SK-N-MC (cell line): ENCODE measurements at regions not wholly inside any gene's neighbourhood (a gene's known extent, or its start where the extent isn't known, plus 50 kb on each side); places are given as distances from the start of the nearest gene placed in this dataset.
A peak's percentile ranks its signal among the peaks of the same experiment; 100 is the strongest.

ENCODE experiments used
- DNase-seq: peaks from one replicate; pipeline ENCODE4 v3.0.0-alpha.2; 2011; ENCODE audit warnings: low read depth, low spot score
- H3K27ac ChIP-seq: fragments of 200-600 bp; sonication (generic); 2 replicates; pipeline ENCODE4 v1.5.1; 2016; ENCODE audit warnings: mixed run types
- H3K36me3 ChIP-seq: fragments of 200-600 bp; sonication (generic); 2 replicates; pipeline ENCODE4 v1.6.1; 2017; ENCODE audit warnings: antibody characterized with exemption, low read length, mixed read lengths; ENCODE audit not compliant: insufficient read depth
- H3K4me3 ChIP-seq: fragments of 200-600 bp; sonication (generic); 2 replicates; pipeline ENCODE4 v1.5.1; 2016
- H3K9ac ChIP-seq: fragments of 200-600 bp; sonication (generic); 2 replicates; pipeline ENCODE4 v1.8.0; 2017; ENCODE audit warnings: mixed run types, mixed read lengths; ENCODE audit not compliant: insufficient read length
- H3K9me3 ChIP-seq: fragments of 200-600 bp; sonication (generic); 2 replicates; pipeline ENCODE4 v1.6.1; 2017; ENCODE audit warnings: low read depth, mild to moderate bottlenecking, antibody characterized with exemption, low read length, moderate library complexity, mixed read lengths
- EZH2 ChIP-seq: fragments of 200-600 bp; sonication (generic); IDR thresholded peaks from one replicate; pipeline ENCODE4 v1.6.1; 2017; ENCODE audit warnings: antibody characterized with exemption
- FOXP2 ChIP-seq: optimal IDR thresholded peaks from 2 replicates; pipeline ENCODE3; 2011; ENCODE audit warnings: mild to moderate bottlenecking, moderate library complexity; ENCODE audit not compliant: insufficient read depth; ENCODE audit errors: extremely low read length, control extremely low read depth
- POLR2AphosphoS5 ChIP-seq: IDR thresholded peaks from 2 replicates; pipeline ENCODE4 v1.6.1; 2012; ENCODE audit warnings: mild to moderate bottlenecking, low read depth, low read length, borderline replicate concordance

DNA sequence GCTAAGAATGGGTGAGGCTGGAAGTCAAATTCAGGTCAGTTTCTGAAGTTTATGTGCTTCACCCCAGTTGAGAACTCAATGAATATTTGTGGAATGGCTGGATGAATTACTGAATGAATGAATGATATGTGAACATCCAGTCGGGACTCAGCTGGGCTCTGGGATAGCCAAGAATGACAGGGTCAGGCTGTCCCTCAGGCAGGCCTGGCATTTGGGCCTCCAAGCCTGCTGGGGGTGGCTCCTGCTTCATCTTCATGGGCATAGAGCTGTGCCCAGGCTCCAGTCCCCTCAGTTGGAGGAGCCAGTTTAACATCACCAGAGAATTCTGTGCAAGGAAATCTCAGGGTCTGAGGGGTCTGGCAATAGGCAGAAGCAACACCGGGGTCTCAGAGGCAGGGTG is 185.8 kb downstream of the PHETA1 start:
- TF ChIP-seq EZH2 (no peak), FOXP2 (no peak), POLR2AphosphoS5 (no peak)
- Histone ChIP-seq H3K9me3 (no peaks in the 10 kb centered on the region), H3K4me3 (no peak overlapping the region), H3K27ac (no peak overlapping the region), H3K36me3 (no peaks in the 10 kb centered on the region), H3K9ac (no peak overlapping the region)
- no peak for DNase-seq

DNA sequence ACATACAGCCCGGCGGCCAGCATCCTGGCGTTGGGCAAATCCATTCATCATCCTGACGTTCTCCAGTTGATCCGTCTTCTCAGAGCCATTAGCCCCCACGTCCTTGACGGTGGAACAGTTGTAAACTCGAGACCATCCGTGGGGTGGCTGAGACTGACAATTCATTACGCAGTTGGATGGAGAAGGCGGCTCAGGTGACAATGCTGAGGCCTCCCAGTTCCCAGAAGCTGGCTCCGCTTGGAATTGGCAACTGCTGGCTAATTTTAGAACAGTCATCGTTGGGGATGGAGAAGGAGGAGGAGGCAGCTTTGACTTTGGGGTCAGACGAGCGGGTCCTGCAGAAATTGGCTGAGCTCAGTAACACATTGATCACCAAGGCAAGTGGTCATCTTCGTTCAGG is 186.5 kb downstream of the PHETA1 start:
- Histone ChIP-seq H3K27ac (no peak overlapping the region), H3K9ac (no peak overlapping the region), H3K36me3 (no peaks in the 10 kb centered on the region), H3K9me3 (no peaks in the 10 kb centered on the region), H3K4me3 (no peak overlapping the region)
- no peak for DNase-seq
- no peak for TF ChIP-seq POLR2AphosphoS5

DNA sequence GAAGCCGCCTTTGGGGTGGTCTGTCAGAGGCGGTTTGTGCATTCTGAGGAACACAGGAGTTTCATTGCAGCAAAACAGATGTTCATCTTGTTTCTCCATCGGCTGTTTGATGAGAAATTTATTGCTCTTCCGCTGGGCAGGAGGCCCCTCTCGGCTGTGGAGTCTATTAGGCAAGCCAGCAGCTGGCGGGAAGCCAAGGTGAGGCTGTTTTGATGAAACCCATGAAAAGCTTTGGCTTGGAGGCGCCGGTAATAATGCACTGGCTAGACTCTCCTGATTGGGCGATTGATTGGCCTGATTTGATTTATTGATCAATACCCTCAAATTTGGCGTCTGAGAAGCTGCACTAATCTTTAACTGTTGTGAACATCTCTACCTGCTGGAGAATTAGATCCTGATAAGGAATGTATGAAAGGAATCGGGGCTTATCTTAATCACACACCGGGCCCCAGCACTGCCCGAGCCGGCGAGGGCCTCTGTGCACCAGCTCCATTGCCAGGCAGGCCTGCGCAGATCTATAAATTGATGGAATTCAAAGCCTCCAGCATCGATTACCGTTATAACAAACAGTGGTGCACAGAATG is 187.7 kb downstream of the PHETA1 start:
- peak overlapping the region; percentile 96 for H3K27ac ChIP-seq
- no peaks in the 10 kb centered on the region for H3K36me3 ChIP-seq
- peak; percentile 90 for DNase-seq
- H3K9ac ChIP-seq = no peak overlapping the region
- H3K9me3 ChIP-seq = no peaks in the 10 kb centered on the region
- H3K4me3 ChIP-seq = peak overlapping the region; percentile 74
- TF ChIP-seq FOXP2 (peak; percentile 69), EZH2 (no peak), POLR2AphosphoS5 (peak; percentile 69; the same call in 1 of the 2 replicates)

DNA sequence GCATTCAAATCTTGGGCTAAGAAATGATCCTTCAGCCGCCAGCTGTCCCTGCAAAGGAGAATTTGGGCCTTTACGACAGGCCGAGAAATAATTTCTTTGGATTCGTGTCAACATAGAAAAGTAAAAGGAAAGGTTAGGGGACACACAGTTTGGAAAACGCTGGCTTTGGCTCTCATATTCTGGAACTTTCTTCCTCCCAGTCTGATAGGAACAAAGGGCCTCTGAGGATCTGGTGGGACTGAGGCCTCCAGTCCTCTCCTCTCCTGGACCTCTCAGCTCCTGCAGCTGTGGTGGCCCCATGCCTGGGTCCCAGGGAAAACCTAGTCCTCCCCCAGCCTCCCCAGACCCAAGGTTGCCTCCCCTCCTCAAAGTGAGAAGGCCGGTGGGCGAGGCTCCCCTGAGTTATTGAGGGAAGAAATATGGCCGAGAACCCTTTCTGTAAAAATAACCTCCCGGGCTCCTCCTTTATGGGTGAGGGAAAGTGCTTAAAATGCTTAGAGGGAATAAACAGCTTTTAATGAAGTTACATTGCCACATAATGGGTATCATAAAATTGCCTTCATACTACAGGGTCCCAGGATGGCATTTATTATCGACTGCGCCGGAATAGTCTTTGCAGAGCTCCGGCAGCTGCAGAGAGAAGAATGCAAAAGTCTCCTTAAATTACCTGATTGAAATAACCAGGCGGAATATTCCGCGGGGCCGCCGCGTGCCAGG is 188.3 kb downstream of the PHETA1 start:
- Histone ChIP-seq H3K27ac (peak overlapping the region; percentile 96), H3K9ac (peak overlapping the region; percentile 62), H3K36me3 (no peaks in the 10 kb centered on the region), H3K4me3 (peak overlapping the region; percentile 74), H3K9me3 (no peaks in the 10 kb centered on the region)
- DNase-seq = peak; percentile 81
- TF ChIP-seq FOXP2 = no peak
- TF ChIP-seq EZH2 = no peak
- no peak for TF ChIP-seq POLR2AphosphoS5

DNA sequence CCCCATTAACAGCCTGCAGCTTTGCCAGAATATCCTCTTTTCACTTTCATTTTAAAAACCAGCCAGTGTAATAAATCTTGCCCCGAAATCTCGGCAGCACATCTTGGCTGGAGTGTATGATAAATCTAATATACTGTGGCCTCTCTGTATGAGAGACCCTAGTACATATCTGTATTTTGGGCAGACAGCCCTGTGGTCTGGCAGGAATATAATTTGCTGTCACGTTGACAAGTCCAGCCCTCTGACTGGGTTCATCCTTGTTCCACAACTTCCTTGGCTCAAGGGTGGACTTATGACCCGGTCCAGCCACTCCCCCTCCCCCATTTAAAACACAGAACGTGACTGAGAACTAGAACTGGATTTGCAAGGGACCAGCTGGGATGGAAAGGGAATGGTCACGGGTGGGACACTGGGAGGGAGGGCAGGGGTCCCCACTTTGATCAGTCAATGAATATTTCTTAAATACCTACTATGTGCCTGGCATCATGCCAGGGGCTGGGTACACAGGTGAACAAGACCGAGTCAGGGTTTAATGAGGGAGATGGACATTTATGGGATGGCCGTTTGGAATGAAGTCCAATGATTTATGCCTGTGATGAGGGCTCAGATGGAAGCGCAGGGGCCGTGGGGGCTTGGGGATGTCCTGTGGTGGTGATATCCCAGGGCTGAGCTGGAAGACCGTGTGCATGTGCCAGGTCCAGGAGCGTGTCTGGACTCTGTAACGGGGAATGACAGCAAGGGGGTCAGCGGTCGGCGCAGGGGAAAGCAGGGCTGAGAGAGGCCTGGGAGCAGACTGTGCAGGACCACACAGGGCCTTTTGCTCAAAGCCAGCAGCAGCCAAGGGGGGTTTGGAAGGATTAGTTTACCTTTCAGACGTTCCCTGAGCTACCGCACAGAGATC is 190.5 kb downstream of the PHETA1 start:
- no peak for DNase-seq
- Histone ChIP-seq H3K4me3 (no peak overlapping the region), H3K36me3 (no peaks in the 10 kb centered on the region), H3K9me3 (no peaks in the 10 kb centered on the region), H3K27ac (no peak overlapping the region), H3K9ac (no peak overlapping the region)
- no peak for TF ChIP-seq FOXP2
- no peak for TF ChIP-seq POLR2AphosphoS5
- no peak for TF ChIP-seq EZH2

DNA sequence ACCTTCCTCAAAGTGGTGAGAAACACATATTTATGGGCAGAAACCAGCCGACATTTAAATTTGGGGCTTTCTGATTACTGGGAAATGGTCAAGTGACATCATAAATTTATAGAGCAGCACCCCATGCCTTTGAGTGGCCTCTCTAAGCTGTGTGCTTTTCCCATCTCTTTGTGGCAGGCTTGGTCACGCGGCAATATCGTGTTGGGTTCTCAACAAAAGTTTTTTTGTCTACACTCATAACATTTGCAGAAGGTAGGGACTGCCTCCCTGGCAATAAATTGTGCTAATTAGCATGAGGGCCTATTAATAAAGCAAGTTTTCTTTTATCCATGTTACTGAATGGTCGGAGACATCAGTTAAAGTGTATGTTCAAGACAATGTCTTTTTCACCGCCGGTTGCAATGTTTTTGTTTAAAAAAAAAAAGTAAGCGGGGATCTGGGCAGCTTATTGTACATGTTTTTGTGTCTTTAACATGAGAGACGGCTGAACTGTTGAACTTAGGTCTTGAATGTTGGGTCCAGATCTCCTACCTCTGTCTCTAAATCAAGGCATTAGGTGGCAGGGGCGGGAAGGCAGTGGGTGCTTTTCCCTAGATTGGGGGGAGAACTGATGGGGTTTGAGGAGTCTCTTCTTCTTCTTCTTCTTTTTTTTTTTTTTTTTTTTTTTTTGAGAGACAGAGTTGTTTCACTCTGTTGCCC is 193.3 kb downstream of the PHETA1 start:
- no peak for DNase-seq
- H3K9ac ChIP-seq = no peak overlapping the region
- H3K9me3 ChIP-seq = no peaks in the 10 kb centered on the region
- no peak overlapping the region for H3K4me3 ChIP-seq
- no peaks in the 10 kb centered on the region for H3K36me3 ChIP-seq
- H3K27ac ChIP-seq = no peak overlapping the region
- TF ChIP-seq FOXP2 (no peak), POLR2AphosphoS5 (no peak), EZH2 (no peak)

DNA sequence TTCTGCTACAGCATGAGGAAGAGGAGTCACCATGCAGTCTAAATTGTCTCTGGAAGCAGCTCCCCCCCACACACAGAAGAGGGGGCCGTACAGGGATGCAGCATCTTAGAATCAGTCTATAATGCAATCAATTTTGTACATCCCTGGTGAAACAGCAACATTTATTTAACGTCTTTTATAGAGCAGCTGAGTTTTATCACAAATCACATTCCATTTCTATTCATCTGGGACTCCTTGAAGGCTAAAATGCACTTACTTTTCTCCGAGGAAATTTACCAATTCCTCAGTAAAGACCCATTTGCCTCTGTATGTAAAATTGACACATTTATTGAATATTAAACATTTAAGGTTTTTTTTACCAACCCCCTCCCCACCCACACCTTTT is 193.9 kb downstream of the PHETA1 start:
- H3K9me3 ChIP-seq = no peaks in the 10 kb centered on the region
- TF ChIP-seq EZH2 (no peak), POLR2AphosphoS5 (no peak), FOXP2 (no peak)
- no peak overlapping the region for H3K27ac ChIP-seq

DNA sequence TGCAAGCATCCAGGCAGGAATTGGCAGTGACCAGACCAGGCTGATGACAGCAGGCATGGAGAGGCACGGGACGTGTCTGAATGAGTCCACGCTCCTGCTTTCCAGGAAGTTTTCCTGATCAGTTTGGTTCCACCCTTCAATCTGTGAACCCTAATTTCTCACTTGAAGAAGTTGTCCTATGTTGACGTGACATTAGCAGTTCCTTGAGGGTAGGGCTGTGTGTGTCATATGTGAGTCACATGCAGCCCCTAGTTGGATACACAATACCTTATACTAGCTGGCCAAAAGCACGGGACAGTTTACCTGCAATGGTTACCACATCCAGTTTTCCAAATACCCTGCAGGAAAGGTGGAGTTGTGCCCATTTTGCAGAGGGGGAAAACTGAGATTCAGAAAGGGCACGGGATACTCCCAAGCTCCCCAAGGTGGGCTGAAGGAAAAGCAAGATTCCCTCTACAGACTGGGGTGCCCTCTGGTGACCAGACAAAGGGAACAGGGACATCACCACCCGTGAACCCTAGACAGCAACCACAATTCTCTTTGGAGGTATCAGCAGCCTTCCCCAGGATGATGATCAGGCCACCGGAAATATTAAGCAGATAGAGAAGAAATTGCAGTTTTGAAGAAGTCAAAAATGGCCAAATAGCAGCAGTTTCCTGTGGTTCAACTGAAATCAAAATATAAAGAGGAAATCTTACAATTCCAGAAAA is 194.5 kb downstream of the PHETA1 start:
- H3K27ac ChIP-seq = no peak overlapping the region
- no peaks in the 10 kb centered on the region for H3K9me3 ChIP-seq
- H3K36me3 ChIP-seq = no peaks in the 10 kb centered on the region
- H3K4me3 ChIP-seq = no peak overlapping the region
- TF ChIP-seq FOXP2 (no peak), EZH2 (no peak), POLR2AphosphoS5 (no peak)
- DNase-seq = no peak
- H3K9ac ChIP-seq = no peak overlapping the region

More for the DNA sequence above, 193.9 kb downstream of the PHETA1 start:
- no peak for DNase-seq
- Histone ChIP-seq H3K36me3 (no peaks in the 10 kb centered on the region), H3K9ac (no peak overlapping the region), H3K4me3 (no peak overlapping the region)
